AG10803 (cell line): ENCODE measurements at regions not wholly inside any gene's neighbourhood (a gene's known extent, or its start where the extent isn't known, plus 50 kb on each side); places are given as distances from the start of the nearest gene placed in this dataset.
A peak's percentile ranks its signal among the peaks of the same experiment; 100 is the strongest.

Experiments
- DNase-seq: peaks from one replicate; pipeline ENCODE4 v3.0.0; 2010; ENCODE audit warnings: low read depth
- H3K4me3 ChIP-seq: 2 replicates; pipeline ENCODE4 v1.5.1; 2011; ENCODE audit warnings: mild to moderate bottlenecking, low read length, control low read depth
- TF ChIP-seq, protein P1 (sequence below): conservative IDR thresholded peaks from 2 replicates; pipeline ENCODE4 v1.5.1; 2011; ENCODE audit warnings: mild to moderate bottlenecking, low read length, control low read depth, inconsistent platforms

DNA sequence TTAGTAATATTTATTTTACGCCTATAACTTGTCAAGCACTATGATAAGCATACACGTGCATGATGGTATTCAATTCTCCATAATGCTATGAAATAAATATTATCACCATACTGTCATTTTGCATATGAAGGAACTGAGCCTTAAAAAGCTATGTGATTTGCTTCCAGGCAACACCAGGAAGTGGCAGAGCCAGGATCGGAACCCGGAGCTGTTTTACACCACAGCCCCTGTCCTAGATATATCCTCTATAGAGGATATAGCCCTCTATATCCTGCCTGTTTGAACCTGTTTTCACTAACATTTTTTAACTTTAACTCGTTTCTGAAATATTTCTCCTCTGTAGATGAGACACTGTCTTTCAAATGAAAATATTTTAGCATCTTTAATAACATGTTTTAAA, 690.0 kb downstream of the SATB2 start:
- no peak overlapping the region for H3K4me3 ChIP-seq
- DNase-seq, result no peak
- TF ChIP-seq, protein P1, sequence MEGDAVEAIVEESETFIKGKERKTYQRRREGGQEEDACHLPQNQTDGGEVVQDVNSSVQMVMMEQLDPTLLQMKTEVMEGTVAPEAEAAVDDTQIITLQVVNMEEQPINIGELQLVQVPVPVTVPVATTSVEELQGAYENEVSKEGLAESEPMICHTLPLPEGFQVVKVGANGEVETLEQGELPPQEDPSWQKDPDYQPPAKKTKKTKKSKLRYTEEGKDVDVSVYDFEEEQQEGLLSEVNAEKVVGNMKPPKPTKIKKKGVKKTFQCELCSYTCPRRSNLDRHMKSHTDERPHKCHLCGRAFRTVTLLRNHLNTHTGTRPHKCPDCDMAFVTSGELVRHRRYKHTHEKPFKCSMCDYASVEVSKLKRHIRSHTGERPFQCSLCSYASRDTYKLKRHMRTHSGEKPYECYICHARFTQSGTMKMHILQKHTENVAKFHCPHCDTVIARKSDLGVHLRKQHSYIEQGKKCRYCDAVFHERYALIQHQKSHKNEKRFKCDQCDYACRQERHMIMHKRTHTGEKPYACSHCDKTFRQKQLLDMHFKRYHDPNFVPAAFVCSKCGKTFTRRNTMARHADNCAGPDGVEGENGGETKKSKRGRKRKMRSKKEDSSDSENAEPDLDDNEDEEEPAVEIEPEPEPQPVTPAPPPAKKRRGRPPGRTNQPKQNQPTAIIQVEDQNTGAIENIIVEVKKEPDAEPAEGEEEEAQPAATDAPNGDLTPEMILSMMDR, result no peak

DNA sequence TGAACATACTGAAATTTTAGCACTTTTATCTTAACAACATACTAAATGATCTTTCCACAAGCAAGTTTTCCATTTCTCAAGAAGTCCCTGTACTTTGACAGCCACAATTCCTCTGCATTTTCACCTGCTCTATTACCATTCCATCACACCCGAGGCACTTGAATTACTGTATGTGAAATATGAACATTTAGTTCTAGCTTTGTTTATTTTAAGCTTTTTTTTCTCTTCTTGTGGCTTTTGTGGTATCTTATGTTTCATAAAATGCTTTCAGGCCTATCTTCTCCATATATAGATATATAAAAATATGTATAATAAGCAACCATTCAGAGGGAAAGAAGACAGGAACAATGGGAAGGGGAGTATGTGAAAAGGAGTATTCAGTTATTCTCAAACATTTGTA, 693.9 kb downstream of the SATB2 start:
- no peak overlapping the region for H3K4me3 ChIP-seq
- no peak for DNase-seq
- TF ChIP-seq, protein P1, result no peak

DNA sequence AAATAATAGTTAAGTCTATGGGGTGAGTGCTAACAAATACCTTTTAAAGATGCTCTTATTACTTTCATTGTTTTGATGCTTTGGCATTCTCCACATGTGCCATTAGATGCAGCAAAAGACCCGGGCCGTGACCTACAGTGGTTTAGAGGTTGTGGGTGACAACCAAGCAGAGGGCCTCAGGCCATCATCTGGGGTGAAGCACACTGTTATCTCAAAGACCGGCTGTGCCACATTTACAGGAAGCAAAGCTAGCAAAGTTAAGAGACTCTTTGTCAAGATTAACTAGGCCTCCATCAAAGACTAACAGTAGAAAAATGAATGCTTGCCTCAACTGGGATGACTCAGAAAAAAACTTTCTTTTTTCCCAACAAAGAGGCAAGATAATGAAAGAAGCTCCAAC, 695.3 kb downstream of the SATB2 start:
- TF ChIP-seq, protein P1, result no peak
- H3K4me3 ChIP-seq, result no peak overlapping the region
- DNase-seq, result no peak

DNA sequence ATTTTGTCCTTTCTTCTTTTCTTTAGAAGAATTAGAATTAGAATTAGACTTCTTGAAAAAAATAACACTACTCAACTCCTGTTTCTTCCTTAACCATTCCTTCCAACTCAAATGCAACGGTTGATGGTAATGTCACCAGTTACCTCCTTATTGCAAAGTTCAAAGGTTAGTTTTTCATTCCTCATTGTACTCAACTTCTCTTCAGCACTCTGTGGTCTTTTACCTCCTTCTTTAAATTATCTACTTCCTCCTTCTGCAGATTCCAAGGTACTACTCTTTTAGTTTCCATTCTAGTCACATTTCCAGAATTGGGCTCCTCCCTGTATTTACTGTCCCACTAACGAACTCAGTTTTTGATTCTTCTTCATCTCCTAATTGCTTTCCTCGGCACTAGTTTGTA, 700.7 kb downstream of the SATB2 start:
- DNase-seq, result no peak
- TF ChIP-seq, protein P1, result no peak
- H3K4me3 ChIP-seq, result no peak overlapping the region

DNA sequence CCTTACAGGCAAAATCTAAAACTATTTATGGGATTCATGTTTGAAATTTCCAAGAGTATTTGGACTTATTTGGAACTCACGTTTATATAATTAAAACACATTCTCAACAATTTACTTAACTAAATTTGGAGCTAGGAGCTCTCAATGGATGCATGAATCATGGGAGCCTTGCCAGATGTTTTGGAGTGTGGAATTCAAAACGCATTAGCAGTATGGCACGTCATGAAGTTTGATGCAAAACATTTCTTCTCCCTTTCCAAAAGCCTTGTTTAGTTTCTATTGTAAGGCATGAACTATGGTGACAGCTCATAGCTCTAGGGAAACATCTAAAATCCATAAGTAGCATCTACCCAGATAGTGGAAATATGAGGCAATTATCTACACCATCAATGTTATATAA, 701.6 kb downstream of the SATB2 start:
- TF ChIP-seq, protein P1, result no peak
- no peak overlapping the region for H3K4me3 ChIP-seq
- DNase-seq, result peak; percentile 78

DNA sequence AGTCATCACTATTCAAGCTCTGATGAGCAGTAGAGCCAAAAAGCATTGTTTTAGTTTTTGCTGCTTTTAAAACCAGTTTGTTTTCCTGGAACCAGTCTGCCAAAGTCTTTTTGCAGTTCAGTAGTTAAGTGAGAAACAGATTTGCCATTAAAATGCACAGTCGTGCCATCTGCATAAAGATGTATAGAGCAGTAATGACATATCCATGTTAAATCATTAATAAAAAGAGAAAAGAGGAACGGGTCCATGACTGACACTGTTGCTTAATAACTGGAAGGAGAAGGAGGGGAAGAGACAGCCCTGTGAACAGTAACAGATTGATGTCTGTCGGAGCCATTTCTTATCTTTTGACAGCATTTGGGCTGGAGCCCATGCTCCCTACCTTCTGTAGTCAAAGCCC, 704.6 kb downstream of the SATB2 start:
- no peak for DNase-seq
- TF ChIP-seq, protein P1, result no peak
- no peak overlapping the region for H3K4me3 ChIP-seq

DNA sequence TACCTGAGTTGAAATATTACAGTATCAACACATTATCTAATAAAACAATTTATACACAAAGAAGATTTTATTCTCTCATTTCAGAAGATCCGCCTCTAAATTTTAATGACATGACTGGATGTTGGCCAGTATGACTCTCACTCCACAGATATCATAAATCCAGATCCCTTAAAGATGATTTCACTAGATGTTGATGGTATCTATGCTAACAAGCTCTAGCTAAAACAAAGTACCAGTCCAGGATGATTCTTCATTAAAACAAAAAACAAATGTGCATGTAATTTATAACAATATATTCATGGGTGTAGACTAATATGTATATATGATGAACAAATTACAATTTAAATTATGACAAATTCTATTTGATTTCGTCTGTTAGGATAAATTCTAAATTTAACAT, 708.4 kb downstream of the SATB2 start:
- no peak for DNase-seq
- TF ChIP-seq, protein P1, result no peak
- H3K4me3 ChIP-seq, result no peak overlapping the region
